ENCODE measurements at regions not wholly inside any gene's neighbourhood (a gene's known extent, or its start where the extent isn't known, plus 50 kb on each side); places are given as distances from the start of the nearest gene placed in this dataset.

DNA sequence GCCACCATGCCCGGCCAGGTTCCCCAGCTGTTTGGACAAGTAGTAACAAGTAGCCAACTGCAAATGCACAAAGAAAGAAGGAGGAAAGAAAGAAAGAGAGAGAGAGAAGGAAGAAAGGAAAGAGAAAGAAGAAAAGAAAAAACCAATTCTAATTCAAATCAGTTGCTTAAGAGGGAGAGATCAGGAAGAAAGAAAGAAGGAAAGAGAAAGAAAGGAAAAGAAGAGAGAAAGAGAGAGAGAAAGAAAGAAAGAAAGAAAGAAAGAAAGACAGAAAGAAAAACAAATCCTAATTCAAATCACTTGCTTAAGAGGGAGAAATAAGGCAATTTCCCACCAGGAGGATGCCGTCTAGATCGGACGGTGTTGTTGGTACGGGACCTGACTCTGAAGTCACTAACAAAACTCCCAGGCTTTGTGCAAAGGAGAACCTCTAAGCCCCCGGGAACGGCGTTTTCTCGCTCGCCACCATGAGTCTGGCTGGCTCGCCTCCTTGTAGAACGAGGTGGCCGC is 95.5 kb upstream of the PPP2R3B start (continued):
- TF ChIP-seq, protein P1, sequence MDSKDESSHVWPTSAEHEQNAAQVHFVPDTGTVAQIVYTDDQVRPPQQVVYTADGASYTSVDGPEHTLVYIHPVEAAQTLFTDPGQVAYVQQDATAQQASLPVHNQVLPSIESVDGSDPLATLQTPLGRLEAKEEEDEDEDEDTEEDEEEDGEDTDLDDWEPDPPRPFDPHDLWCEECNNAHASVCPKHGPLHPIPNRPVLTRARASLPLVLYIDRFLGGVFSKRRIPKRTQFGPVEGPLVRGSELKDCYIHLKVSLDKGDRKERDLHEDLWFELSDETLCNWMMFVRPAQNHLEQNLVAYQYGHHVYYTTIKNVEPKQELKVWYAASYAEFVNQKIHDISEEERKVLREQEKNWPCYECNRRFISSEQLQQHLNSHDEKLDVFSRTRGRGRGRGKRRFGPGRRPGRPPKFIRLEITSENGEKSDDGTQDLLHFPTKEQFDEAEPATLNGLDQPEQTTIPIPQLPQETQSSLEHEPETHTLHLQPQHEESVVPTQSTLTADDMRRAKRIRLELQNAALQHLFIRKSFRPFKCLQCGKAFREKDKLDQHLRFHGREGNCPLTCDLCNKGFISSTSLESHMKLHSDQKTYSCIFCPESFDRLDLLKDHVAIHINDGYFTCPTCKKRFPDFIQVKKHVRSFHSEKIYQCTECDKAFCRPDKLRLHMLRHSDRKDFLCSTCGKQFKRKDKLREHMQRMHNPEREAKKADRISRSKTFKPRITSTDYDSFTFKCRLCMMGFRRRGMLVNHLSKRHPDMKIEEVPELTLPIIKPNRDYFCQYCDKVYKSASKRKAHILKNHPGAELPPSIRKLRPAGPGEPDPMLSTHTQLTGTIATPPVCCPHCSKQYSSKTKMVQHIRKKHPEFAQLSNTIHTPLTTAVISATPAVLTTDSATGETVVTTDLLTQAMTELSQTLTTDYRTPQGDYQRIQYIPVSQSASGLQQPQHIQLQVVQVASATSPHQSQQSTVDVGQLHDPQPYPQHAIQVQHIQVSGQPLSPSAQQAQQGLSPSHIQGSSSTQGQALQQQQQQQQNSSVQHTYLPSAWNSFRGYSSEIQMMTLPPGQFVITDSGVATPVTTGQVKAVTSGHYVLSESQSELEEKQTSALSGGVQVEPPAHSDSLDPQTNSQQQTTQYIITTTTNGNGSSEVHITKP (tag by site-specific recombination; IDR thresholded peaks at IDR 0.05): peak; percentile 65
- TF ChIP-seq, protein P2, sequence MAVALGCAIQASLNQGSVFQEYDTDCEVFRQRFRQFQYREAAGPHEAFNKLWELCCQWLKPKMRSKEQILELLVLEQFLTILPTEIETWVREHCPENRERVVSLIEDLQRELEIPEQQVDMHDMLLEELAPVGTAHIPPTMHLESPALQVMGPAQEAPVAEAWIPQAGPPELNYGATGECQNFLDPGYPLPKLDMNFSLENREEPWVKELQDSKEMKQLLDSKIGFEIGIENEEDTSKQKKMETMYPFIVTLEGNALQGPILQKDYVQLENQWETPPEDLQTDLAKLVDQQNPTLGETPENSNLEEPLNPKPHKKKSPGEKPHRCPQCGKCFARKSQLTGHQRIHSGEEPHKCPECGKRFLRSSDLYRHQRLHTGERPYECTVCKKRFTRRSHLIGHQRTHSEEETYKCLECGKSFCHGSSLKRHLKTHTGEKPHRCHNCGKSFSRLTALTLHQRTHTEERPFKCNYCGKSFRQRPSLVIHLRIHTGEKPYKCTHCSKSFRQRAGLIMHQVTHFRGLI (tag by site-specific recombination; IDR thresholded peaks at IDR 0.05): no peak
- TF ChIP-seq ZNF791 (tag by site-specific recombination; IDR thresholded peaks at IDR 0.05) (no peak), ZNF248 (tag by site-specific recombination; IDR thresholded peaks at IDR 0.05) (no peak), ZNF600 (tag by site-specific recombination; IDR thresholded peaks at IDR 0.05) (0 out of 2 replicates have a peak, but pooled peaks have one; percentile 22)

DNA sequence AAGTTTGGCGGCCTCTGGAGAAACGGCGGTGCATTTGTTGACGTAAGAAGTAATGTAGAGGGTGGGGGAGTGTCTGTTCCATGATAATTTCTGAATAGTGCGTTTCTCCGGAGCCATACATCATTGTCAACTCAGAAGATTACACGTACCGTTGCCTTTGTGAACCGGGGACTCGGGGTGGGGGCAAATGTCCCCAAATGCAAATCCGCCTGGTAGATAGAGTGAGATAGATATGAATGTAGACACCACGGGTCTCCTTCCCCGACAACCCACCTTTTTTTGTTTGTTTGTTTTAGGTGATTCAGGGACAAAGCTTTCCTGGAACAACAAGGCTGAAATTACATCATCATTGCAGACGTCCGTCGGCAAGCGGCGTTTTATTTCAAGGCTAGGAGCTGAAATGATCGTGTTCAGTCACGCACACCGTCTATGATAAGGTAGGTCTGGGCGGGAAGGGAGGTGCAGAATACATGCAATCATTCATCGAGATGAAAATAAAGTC is 96.0 kb upstream of the PPP2R3B start:
- POLR2A ChIA-PET: no interaction called here
- peak overlapping the region; percentile 24 for H3K4me3 ChIP-seq (ENCODE audit: low read depth, low read length)
- CTCF ChIA-PET: no interaction called here
- H3K9me3 ChIP-seq (ENCODE audit: control insufficient read depth, insufficient read depth, low read depth, low read length): no peaks in the 10 kb centered on the region
- no peak overlapping the region for H3K27ac ChIP-seq (ENCODE audit: extremely low read depth, low read depth, low read length)
- no peaks in the 10 kb centered on the region for H3K36me3 ChIP-seq (ENCODE audit: control insufficient read depth in 2 of 2, insufficient read depth in 1 of 2, low read length in 2 of 2)
- H3K4me1 ChIP-seq (ENCODE audit: control insufficient read depth, insufficient read depth, low read length): no peaks in the 10 kb centered on the region
- no peak for TF ChIP-seq ZNF544 (tag by site-specific recombination; IDR thresholded peaks at IDR 0.05)
- TF ChIP-seq, protein P3, sequence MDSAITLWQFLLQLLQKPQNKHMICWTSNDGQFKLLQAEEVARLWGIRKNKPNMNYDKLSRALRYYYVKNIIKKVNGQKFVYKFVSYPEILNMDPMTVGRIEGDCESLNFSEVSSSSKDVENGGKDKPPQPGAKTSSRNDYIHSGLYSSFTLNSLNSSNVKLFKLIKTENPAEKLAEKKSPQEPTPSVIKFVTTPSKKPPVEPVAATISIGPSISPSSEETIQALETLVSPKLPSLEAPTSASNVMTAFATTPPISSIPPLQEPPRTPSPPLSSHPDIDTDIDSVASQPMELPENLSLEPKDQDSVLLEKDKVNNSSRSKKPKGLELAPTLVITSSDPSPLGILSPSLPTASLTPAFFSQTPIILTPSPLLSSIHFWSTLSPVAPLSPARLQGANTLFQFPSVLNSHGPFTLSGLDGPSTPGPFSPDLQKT (IDR thresholded peaks at IDR 0.05; ENCODE audit: borderline replicate concordance, low read depth, low read length): no peak
- no peak for TF ChIP-seq ZNF138 (tag by site-specific recombination; IDR thresholded peaks at IDR 0.05; ENCODE audit: borderline replicate concordance)
- no peak for TF ChIP-seq ZIC2 (tag by site-specific recombination; IDR thresholded peaks at IDR 0.05)
- no peak for TF ChIP-seq ZNF776 (tag by site-specific recombination; IDR thresholded peaks at IDR 0.05; ENCODE audit: borderline replicate concordance)
- TF ChIP-seq GLIS2 (tag by site-specific recombination; IDR thresholded peaks at IDR 0.05): no peak
- no peak for TF ChIP-seq ZNF169 (tag by site-specific recombination; IDR thresholded peaks at IDR 0.05)
- TF ChIP-seq KLF7 (tag by site-specific recombination; IDR thresholded peaks at IDR 0.05; ENCODE audit: borderline replicate concordance): peak; percentile 14; the same call in 1 of the 2 replicates
- TF ChIP-seq, protein P4, sequence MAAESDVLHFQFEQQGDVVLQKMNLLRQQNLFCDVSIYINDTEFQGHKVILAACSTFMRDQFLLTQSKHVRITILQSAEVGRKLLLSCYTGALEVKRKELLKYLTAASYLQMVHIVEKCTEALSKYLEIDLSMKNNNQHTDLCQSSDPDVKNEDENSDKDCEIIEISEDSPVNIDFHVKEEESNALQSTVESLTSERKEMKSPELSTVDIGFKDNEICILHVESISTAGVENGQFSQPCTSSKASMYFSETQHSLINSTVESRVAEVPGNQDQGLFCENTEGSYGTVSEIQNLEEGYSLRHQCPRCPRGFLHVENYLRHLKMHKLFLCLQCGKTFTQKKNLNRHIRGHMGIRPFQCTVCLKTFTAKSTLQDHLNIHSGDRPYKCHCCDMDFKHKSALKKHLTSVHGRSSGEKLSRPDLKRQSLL (tag by site-specific recombination; IDR thresholded peaks at IDR 0.05): no peak
- no peak for TF ChIP-seq ZNF184 (tag by site-specific recombination; IDR thresholded peaks at IDR 0.05)
- no peak for TF ChIP-seq ZFP37 (tag by site-specific recombination; IDR thresholded peaks at IDR 0.05)
- no peak for TF ChIP-seq ZNF248 (tag by site-specific recombination; IDR thresholded peaks at IDR 0.05)
- TF ChIP-seq ZNF354C (tag by site-specific recombination; IDR thresholded peaks at IDR 0.05; ENCODE audit: borderline replicate concordance, low read depth): no peak
- peak; percentile 88 for TF ChIP-seq ZNF843 (tag by site-specific recombination; IDR thresholded peaks at IDR 0.05)
- TF ChIP-seq ZNF510 (tag by site-specific recombination; IDR thresholded peaks at IDR 0.05; ENCODE audit: insufficient replicate concordance): no peak
- TF ChIP-seq ZNF24 (tag by site-specific recombination; IDR thresholded peaks at IDR 0.05): no peak
- TF ChIP-seq EGR2 (tag by site-specific recombination; IDR thresholded peaks at IDR 0.05; ENCODE audit: low read depth): no peak
- TF ChIP-seq, protein P5, sequence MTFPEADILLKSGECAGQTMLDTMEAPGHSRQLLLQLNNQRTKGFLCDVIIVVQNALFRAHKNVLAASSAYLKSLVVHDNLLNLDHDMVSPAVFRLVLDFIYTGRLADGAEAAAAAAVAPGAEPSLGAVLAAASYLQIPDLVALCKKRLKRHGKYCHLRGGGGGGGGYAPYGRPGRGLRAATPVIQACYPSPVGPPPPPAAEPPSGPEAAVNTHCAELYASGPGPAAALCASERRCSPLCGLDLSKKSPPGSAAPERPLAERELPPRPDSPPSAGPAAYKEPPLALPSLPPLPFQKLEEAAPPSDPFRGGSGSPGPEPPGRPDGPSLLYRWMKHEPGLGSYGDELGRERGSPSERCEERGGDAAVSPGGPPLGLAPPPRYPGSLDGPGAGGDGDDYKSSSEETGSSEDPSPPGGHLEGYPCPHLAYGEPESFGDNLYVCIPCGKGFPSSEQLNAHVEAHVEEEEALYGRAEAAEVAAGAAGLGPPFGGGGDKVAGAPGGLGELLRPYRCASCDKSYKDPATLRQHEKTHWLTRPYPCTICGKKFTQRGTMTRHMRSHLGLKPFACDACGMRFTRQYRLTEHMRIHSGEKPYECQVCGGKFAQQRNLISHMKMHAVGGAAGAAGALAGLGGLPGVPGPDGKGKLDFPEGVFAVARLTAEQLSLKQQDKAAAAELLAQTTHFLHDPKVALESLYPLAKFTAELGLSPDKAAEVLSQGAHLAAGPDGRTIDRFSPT (tag by site-specific recombination; IDR thresholded peaks at IDR 0.05): peak; percentile 65; the same call in 1 of the 2 replicates
- TF ChIP-seq ZNF404 (tag by site-specific recombination; IDR thresholded peaks at IDR 0.05): no peak
- TF ChIP-seq ZBTB8A (tag by site-specific recombination; IDR thresholded peaks at IDR 0.05): 0 out of 2 replicates have a peak, but pooled peaks have one; percentile 10
- TF ChIP-seq, protein P6, sequence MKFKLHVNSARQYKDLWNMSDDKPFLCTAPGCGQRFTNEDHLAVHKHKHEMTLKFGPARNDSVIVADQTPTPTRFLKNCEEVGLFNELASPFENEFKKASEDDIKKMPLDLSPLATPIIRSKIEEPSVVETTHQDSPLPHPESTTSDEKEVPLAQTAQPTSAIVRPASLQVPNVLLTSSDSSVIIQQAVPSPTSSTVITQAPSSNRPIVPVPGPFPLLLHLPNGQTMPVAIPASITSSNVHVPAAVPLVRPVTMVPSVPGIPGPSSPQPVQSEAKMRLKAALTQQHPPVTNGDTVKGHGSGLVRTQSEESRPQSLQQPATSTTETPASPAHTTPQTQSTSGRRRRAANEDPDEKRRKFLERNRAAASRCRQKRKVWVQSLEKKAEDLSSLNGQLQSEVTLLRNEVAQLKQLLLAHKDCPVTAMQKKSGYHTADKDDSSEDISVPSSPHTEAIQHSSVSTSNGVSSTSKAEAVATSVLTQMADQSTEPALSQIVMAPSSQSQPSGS (tag by site-specific recombination; IDR thresholded peaks at IDR 0.05; ENCODE audit: low read depth): peak; percentile 92

Data from HEK293 (cell line).